ENCODE measurements at regions not wholly inside any gene's neighbourhood (a gene's known extent, or its start where the extent isn't known, plus 50 kb on each side); places are given as distances from the start of the nearest gene placed in this dataset.

- no peak for TF ChIP-seq USF2 (IDR thresholded peaks at IDR 0.05)
- TF ChIP-seq MYC (IDR thresholded peaks at IDR 0.05; ENCODE audit: borderline replicate concordance, low read length) = no peak
- peak; percentile 67; the same call in 1 of the 2 replicates for TF ChIP-seq HOXB5 (CRISPR knock-in tag; IDR thresholded peaks at IDR 0.05)
- no peak for TF ChIP-seq EHMT2 (IDR thresholded peaks at IDR 0.05; ENCODE audit: low read depth)
- TF ChIP-seq NR3C1 (IDR thresholded peaks at IDR 0.05) = no peak
- no peak for TF ChIP-seq TP53 (CRISPR knock-in tag; IDR thresholded peaks at IDR 0.05)
- peak; percentile 89 for TF ChIP-seq GATA3 (IDR thresholded peaks at IDR 0.05; ENCODE audit: borderline replicate concordance)
- TF ChIP-seq PBX3 (IDR thresholded peaks at IDR 0.05) = 0 out of 2 replicates have a peak, but pooled peaks have one; percentile 34
- no peak for TF ChIP-seq HDAC2 (IDR thresholded peaks at IDR 0.05)
- no peak for TF ChIP-seq HOXB13 (CRISPR knock-in tag; IDR thresholded peaks at IDR 0.05; ENCODE audit: low read depth)
- TF ChIP-seq ATOH8 (CRISPR knock-in tag; IDR thresholded peaks at IDR 0.05; ENCODE audit: low read depth) = no peak
- no peak for TF ChIP-seq EHF (CRISPR knock-in tag; IDR thresholded peaks at IDR 0.05)
- TF ChIP-seq MAZ (IDR thresholded peaks at IDR 0.05; ENCODE audit: borderline replicate concordance, low read depth, low read length) = no peak
- TF ChIP-seq HMGXB4 (CRISPR knock-in tag; IDR thresholded peaks at IDR 0.05; ENCODE audit: borderline replicate concordance) = no peak
- TF ChIP-seq KDM5A (IDR thresholded peaks at IDR 0.05) = no peak
- TF ChIP-seq ESRRA (IDR thresholded peaks at IDR 0.05; ENCODE audit: borderline replicate concordance, low read length) = no peak
- TF ChIP-seq ZC3H11A (IDR thresholded peaks at IDR 0.05) = no peak
- no peak for TF ChIP-seq CHD2 (IDR thresholded peaks at IDR 0.05; ENCODE audit: low read length, partially characterized antibody)
- no peak for TF ChIP-seq CHD4 (IDR thresholded peaks at IDR 0.05; ENCODE audit: borderline replicate concordance)
- TF ChIP-seq HES2 (IDR thresholded peaks at IDR 0.05) = peak; percentile 92
- no peak for TF ChIP-seq NPAS2 (CRISPR knock-in tag; IDR thresholded peaks at IDR 0.05; ENCODE audit: borderline replicate concordance)
- TF ChIP-seq RARB (CRISPR knock-in tag; IDR thresholded peaks at IDR 0.05) = 0 out of 2 replicates have a peak, but pooled peaks have one; percentile 30
Observed at GRCh38 chr5:96509721-96510350, 76.8 kb upstream of the PCSK1 start (continued).

- WGBS (ENCODE audit: missing lambda C conversion rate) = 62% methylated on average over 6 of the region's 6 CpGs
- CTCF ChIA-PET = interaction anchor here (1.2 to 1.7 kb wide), 4 partner anchors 20 to 97 kb away, joined by 3 to 5 read pairs (median 4); no protein-coding TSS in a partner anchor
- peaks cover 23% of the 10 kb centered on the region; the same call in 1 of the 3 replicates for H3K4me1 ChIP-seq
- no peak for DNase-seq (ENCODE audit: low read depth in 1 of 2, low spot score in 1 of 2)
- POLR2A ChIA-PET = no interaction called here
- H3K4me3 ChIP-seq = no peak overlapping the region
- peak overlapping the region; percentile 19 to 27; a peak in 4 of 6 replicates for H3K27ac ChIP-seq
- no peaks in the 10 kb centered on the region for H3K9me3 ChIP-seq
- FAIRE-seq = no peak
- 0 out of 3 replicates have a peak overlapping the region, but pooled peaks have one; percentile 11 for H3K4me2 ChIP-seq
- ATAC-seq = peak in 1 of 2 experiments; percentile 60; a peak in 2 of 6 replicates
- no peak for TF ChIP-seq POLR2AphosphoS2 (conservative IDR thresholded peaks at IDR 0.05; ENCODE audit: low read length)
- no peak for TF ChIP-seq ZFP36 (IDR thresholded peaks at IDR 0.05; ENCODE audit: borderline replicate concordance, partially characterized antibody)
- no peak for TF ChIP-seq MAZ (IDR thresholded peaks at IDR 0.05; ENCODE audit: borderline replicate concordance, low read depth, low read length)
- no peak for TF ChIP-seq HDAC2 (IDR thresholded peaks at IDR 0.05)
- TF ChIP-seq MAX (IDR thresholded peaks at IDR 0.05) = no peak
- TF ChIP-seq RARB (CRISPR knock-in tag; IDR thresholded peaks at IDR 0.05) = no peak
- no peak for TF ChIP-seq ESRRA (IDR thresholded peaks at IDR 0.05; ENCODE audit: borderline replicate concordance, low read length)
- TF ChIP-seq ELK1 (IDR thresholded peaks at IDR 0.05; ENCODE audit: low read depth, low read length) = no peak
- TF ChIP-seq FOXS1 (CRISPR knock-in tag; IDR thresholded peaks at IDR 0.05) = no peak
- TF ChIP-seq KDM5A (IDR thresholded peaks at IDR 0.05) = no peak
- TF ChIP-seq ZNF302 (CRISPR knock-in tag; IDR thresholded peaks at IDR 0.05) = no peak
- TF ChIP-seq HOXA7 (CRISPR knock-in tag; IDR thresholded peaks at IDR 0.05) = no peak
- no peak for TF ChIP-seq ATOH8 (CRISPR knock-in tag; IDR thresholded peaks at IDR 0.05; ENCODE audit: low read depth)
- TF ChIP-seq JUN (IDR thresholded peaks at IDR 0.05) = no peak
- TF ChIP-seq CEBPB (IDR thresholded peaks at IDR 0.05) = no peak
- no peak for TF ChIP-seq MYC (IDR thresholded peaks at IDR 0.05; ENCODE audit: borderline replicate concordance, low read length)
- no peak for TF ChIP-seq CHD2 (IDR thresholded peaks at IDR 0.05; ENCODE audit: low read length, partially characterized antibody)
Observed at GRCh38 chr5:96516631-96517071, 83.6 kb upstream of the PCSK1 start.
